Mesendoderm (in vitro differentiated cells): ENCODE measurements at regions not wholly inside any gene's neighbourhood (a gene's known extent, or its start where the extent isn't known, plus 50 kb on each side); places are given as distances from the start of the nearest gene placed in this dataset.
A peak's percentile ranks its signal among the peaks of the same experiment; 100 is the strongest.

Source experiments
- DNase-seq: peaks from one replicate; pipeline ENCODE4 v3.0.0; 2013
- H2AK5ac ChIP-seq: 2 replicates; pipeline ENCODE4 v1.6.1; 2013; ENCODE audit warnings: low read length, inconsistent platforms
- H2BK120ac ChIP-seq: 2 replicates; pipeline ENCODE4 v1.6.1; 2013; ENCODE audit warnings: low read depth, mild to moderate bottlenecking, low read length, moderate library complexity, mixed read lengths
- H2BK15ac ChIP-seq: replicated peaks from 2 replicates; pipeline ENCODE4 v1.6.1; 2013; ENCODE audit warnings: low read depth, mild to moderate bottlenecking, moderate library complexity
- H2BK5ac ChIP-seq: 2 replicates; pipeline ENCODE4 v1.6.1; 2013; ENCODE audit warnings: low read length, inconsistent platforms
- H3K18ac ChIP-seq: 2 replicates; pipeline ENCODE4 v1.6.1; 2013; ENCODE audit warnings: mild to moderate bottlenecking, low read length, mixed read lengths
- H3K23ac ChIP-seq: one replicate; pipeline ENCODE4 v1.6.1; 2013; ENCODE audit warnings: low read length
- H3K27ac ChIP-seq: 2 replicates; pipeline ENCODE4 v1.5.1; 2013; ENCODE audit warnings: low read depth, mild to moderate bottlenecking, inconsistent platforms, low read length, moderate library complexity
- H3K27me3 ChIP-seq: 2 replicates; pipeline ENCODE4 v1.6.1; 2013; ENCODE audit warnings: low read length, control low read depth, mild to moderate bottlenecking, inconsistent platforms; ENCODE audit not compliant: insufficient read depth, poor library complexity
- H3K36me3 ChIP-seq: 2 replicates; pipeline ENCODE4 v1.6.1; 2013; ENCODE audit warnings: low read length, inconsistent platforms; ENCODE audit not compliant: control insufficient read depth, insufficient read depth
- H3K4ac ChIP-seq: one replicate; pipeline ENCODE4 v1.6.1; 2013; ENCODE audit warnings: low read depth, mild to moderate bottlenecking, low read length, moderate library complexity
- H3K4me1 ChIP-seq: 2 replicates; pipeline ENCODE4 v1.6.1; 2013; ENCODE audit warnings: low read depth, low read length, inconsistent platforms; ENCODE audit not compliant: control insufficient read depth
- H3K4me2 ChIP-seq: 2 replicates; pipeline ENCODE4 v1.6.1; 2013; ENCODE audit warnings: low read length
- H3K4me3 ChIP-seq: 2 replicates; pipeline ENCODE4 v1.5.1; 2013; ENCODE audit warnings: mild to moderate bottlenecking, low read length
- H3K56ac ChIP-seq: one replicate; pipeline ENCODE4 v1.6.1; 2013; ENCODE audit warnings: low read length
- H3K79me1 ChIP-seq: 2 replicates; pipeline ENCODE4 v1.6.1; 2013; ENCODE audit warnings: low read length, inconsistent platforms
- H3K79me2 ChIP-seq: 2 replicates; pipeline ENCODE4 v1.6.1; 2013; ENCODE audit warnings: mild to moderate bottlenecking, low read length; ENCODE audit not compliant: control insufficient read depth, insufficient read depth
- H3K9ac ChIP-seq: 2 replicates; pipeline ENCODE4 v1.6.1; 2013; ENCODE audit warnings: low read length, inconsistent platforms
- H4K5ac ChIP-seq: one replicate; pipeline ENCODE4 v1.6.1; 2013; ENCODE audit warnings: low read length
- H4K8ac ChIP-seq: one replicate; pipeline ENCODE4 v1.6.1; 2013; ENCODE audit warnings: low read depth, mild to moderate bottlenecking, control low read depth, low read length, moderate library complexity
- WGBS: extraction: QIAGEN DNeasy Blood & Tissue Kit; methylation state at CpG from one replicate; pipeline ENCODE4 v1.1.7; 2013; ENCODE audit warnings: low lambda C conversion rate, missing lambda C conversion rate; ENCODE audit not compliant: insufficient coverage; ENCODE audit errors: extremely low coverage; 5-methylcytosine and 5-hydroxymethylcytosine counted together

DNA sequence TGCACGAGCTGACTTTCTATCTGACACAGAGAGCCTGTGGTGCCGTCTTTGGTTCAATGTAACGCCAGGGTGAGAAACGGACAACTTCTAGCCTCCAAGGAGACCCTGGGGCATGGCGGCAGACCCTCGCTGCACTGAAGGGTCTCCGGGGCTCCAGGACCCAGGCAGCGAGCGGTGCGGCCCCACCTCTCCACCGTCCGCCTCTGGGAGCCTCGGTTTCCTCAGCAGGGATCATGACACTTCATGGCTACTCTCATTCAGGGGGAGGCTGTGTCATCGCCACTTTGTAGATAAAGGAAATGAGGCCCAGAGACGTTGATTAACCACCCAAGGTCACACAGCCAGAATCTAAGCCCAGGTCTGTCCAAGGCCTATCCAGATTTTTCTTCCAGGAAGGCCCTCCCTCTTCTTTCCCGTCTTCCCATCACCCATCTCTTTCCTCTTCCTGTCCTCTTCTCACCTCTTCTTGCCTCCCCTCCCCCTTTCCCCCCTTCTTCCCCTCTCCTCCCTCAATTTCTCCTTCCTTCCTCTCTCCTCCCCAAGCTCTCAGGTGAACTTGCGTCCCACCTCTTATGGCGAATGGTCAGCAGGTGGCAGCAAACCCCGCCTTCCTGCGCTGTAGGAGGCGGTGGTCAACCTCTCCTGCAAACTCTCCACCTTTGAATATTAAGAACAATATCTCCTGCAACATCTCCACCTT, 69.3 kb upstream of the HMX1 start:
- H3K4me2 ChIP-seq, result no peak overlapping the region
- no peak overlapping the region for H2BK15ac ChIP-seq
- H3K79me1 ChIP-seq, result no peaks in the 10 kb centered on the region
- H3K27ac ChIP-seq, result no peak overlapping the region
- no CpG with 5 or more reads among the region's 21 CpGs for WGBS
- no peak overlapping the region for H3K56ac ChIP-seq
- no peaks in the 10 kb centered on the region for H3K36me3 ChIP-seq
- H3K4me3 ChIP-seq, result no peak overlapping the region
- H4K8ac ChIP-seq, result no peak overlapping the region
- H3K27me3 ChIP-seq, result no peaks in the 10 kb centered on the region
- no peak overlapping the region for H3K23ac ChIP-seq
- H3K4me1 ChIP-seq, result no peaks in the 10 kb centered on the region
- no peak overlapping the region for H3K18ac ChIP-seq
- DNase-seq, result peak; percentile 64
- no peak overlapping the region for H4K5ac ChIP-seq
- no peak overlapping the region for H2AK5ac ChIP-seq
- H3K79me2 ChIP-seq, result no peaks in the 10 kb centered on the region
- no peak overlapping the region for H3K9ac ChIP-seq
- H3K4ac ChIP-seq, result no peak overlapping the region
- H2BK120ac ChIP-seq, result no peak overlapping the region
- H2BK5ac ChIP-seq, result no peak overlapping the region

GRCh38 chr4:8939840-8940742, 68.5 kb upstream of the HMX1 start:
- no peak overlapping the region for H3K4me2 ChIP-seq
- no peak overlapping the region for H3K56ac ChIP-seq
- H2BK120ac ChIP-seq, result no peak overlapping the region
- whole genome bisulfite sequencing, result no CpG with 5 or more reads among the region's 32 CpGs
- no peak overlapping the region for H3K4ac ChIP-seq
- H4K8ac ChIP-seq, result no peak overlapping the region
- H3K79me2 ChIP-seq, result no peaks in the 10 kb centered on the region
- no peak overlapping the region for H2BK5ac ChIP-seq
- H3K23ac ChIP-seq, result no peak overlapping the region
- no peak overlapping the region for H3K27ac ChIP-seq
- H3K4me1 ChIP-seq, result no peaks in the 10 kb centered on the region
- H3K18ac ChIP-seq, result no peak overlapping the region
- no peak overlapping the region for H2AK5ac ChIP-seq
- H3K4me3 ChIP-seq, result no peak overlapping the region
- H3K27me3 ChIP-seq, result no peaks in the 10 kb centered on the region
- no peak overlapping the region for H4K5ac ChIP-seq
- H3K9ac ChIP-seq, result no peak overlapping the region
- peak; percentile 19 for DNase-seq
- H3K36me3 ChIP-seq, result no peaks in the 10 kb centered on the region
- H3K79me1 ChIP-seq, result no peaks in the 10 kb centered on the region
- H2BK15ac ChIP-seq, result no peak overlapping the region

- Histone ChIP-seq H3K18ac (no peak overlapping the region), H3K27me3 (no peaks in the 10 kb centered on the region), H3K23ac (no peak overlapping the region), H3K4ac (no peak overlapping the region), H2AK5ac (no peak overlapping the region), H3K4me3 (no peak overlapping the region), H2BK15ac (no peak overlapping the region), H2BK5ac (no peak overlapping the region), H3K27ac (no peak overlapping the region), H3K79me1 (no peaks in the 10 kb centered on the region), H3K56ac (no peak overlapping the region), H3K36me3 (no peaks in the 10 kb centered on the region), H4K8ac (no peak overlapping the region), H3K79me2 (no peaks in the 10 kb centered on the region), H4K5ac (no peak overlapping the region), H3K4me1 (no peaks in the 10 kb centered on the region), H3K9ac (no peak overlapping the region), H3K4me2 (no peak overlapping the region), H2BK120ac (no peak overlapping the region)
- no CpG with 5 or more reads among the region's 15 CpGs for WGBS
- no peak for DNase-seq
These were observed 67.7 kb upstream of the HMX1 start for GRCh38 chr4:8939160-8939839.

DNA sequence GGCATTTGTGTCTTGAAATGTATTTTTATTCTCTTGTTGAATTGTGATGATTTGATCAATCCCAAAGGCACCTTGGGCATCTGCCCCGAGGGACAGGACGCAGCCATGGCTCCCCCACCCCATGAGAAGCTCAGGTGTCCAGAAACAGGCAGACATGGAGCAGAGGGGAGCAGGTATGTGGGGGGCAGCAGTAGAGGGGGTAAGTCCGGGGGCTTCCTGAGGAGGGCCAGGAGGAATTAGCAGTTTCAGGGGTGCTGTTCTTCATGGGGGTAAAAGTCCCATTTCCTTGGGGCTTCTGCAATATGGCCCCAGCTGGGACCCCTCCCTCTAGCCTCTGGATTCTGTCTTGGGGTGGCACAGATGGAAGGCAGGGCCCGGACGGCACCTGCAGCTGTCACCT, 67.0 kb upstream of the HMX1 start:
- no peak overlapping the region for H2AK5ac ChIP-seq
- no peak overlapping the region for H2BK5ac ChIP-seq
- no peak overlapping the region for H3K27ac ChIP-seq
- H3K56ac ChIP-seq, result no peak overlapping the region
- H3K18ac ChIP-seq, result no peak overlapping the region
- H2BK120ac ChIP-seq, result no peak overlapping the region
- no peaks in the 10 kb centered on the region for H3K27me3 ChIP-seq
- DNase-seq, result no peak
- no peaks in the 10 kb centered on the region for H3K79me1 ChIP-seq
- H2BK15ac ChIP-seq, result no peak overlapping the region
- no peak overlapping the region for H4K5ac ChIP-seq
- no peak overlapping the region for H3K4me2 ChIP-seq
- H3K23ac ChIP-seq, result no peak overlapping the region
- no peak overlapping the region for H3K4me3 ChIP-seq
- H3K4ac ChIP-seq, result no peak overlapping the region
- no peaks in the 10 kb centered on the region for H3K79me2 ChIP-seq
- no peaks in the 10 kb centered on the region for H3K36me3 ChIP-seq
- WGBS, result no CpG with 5 or more reads among the region's 5 CpGs
- no peaks in the 10 kb centered on the region for H3K4me1 ChIP-seq
- no peak overlapping the region for H3K9ac ChIP-seq
- H4K8ac ChIP-seq, result no peak overlapping the region

- H3K18ac ChIP-seq, result no peak overlapping the region
- no peak overlapping the region for H2BK15ac ChIP-seq
- no peak overlapping the region for H3K27ac ChIP-seq
- no peaks in the 10 kb centered on the region for H3K27me3 ChIP-seq
- no peak overlapping the region for H3K4me2 ChIP-seq
- H4K5ac ChIP-seq, result no peak overlapping the region
- no peak for DNase-seq
- no peak overlapping the region for H4K8ac ChIP-seq
- H3K79me1 ChIP-seq, result no peaks in the 10 kb centered on the region
- no peak overlapping the region for H3K4ac ChIP-seq
- no peak overlapping the region for H3K56ac ChIP-seq
- H3K4me1 ChIP-seq, result no peaks in the 10 kb centered on the region
- no peak overlapping the region for H3K4me3 ChIP-seq
- H3K9ac ChIP-seq, result no peak overlapping the region
- no peaks in the 10 kb centered on the region for H3K79me2 ChIP-seq
- H2AK5ac ChIP-seq, result no peak overlapping the region
- H3K36me3 ChIP-seq, result no peaks in the 10 kb centered on the region
- no peak overlapping the region for H2BK120ac ChIP-seq
- no peak overlapping the region for H3K23ac ChIP-seq
- H2BK5ac ChIP-seq, result no peak overlapping the region
- WGBS, result no CpG with 5 or more reads among the region's 8 CpGs
These were observed 66.5 kb upstream of the HMX1 start for GRCh38 chr4:8938137-8938536.
